MM.1S (cell line): ENCODE measurements at regions not wholly inside any gene's neighbourhood (a gene's known extent, or its start where the extent isn't known, plus 50 kb on each side); places are given as distances from the start of the nearest gene placed in this dataset.
"Not testable (repeated sequence)": the region's sequence is repeated elsewhere in the genome, so short reads cannot be mapped to it uniquely, and the experiment has no call there.

Experiments used
- DNase-seq: peaks from one replicate; pipeline ENCODE4 v3.0.0-alpha.2; 2015
- H2AFZ ChIP-seq: fragments of 300-600 bp; sonication (generic); 2 replicates; pipeline ENCODE4 v1.6.0; 2016; ENCODE audit warnings: antibody characterized with exemption, low read length
- H3F3A ChIP-seq: fragments of 300-600 bp; sonication (generic); 2 replicates; pipeline ENCODE4 v1.6.1; 2016; ENCODE audit warnings: mild to moderate bottlenecking, antibody characterized with exemption, low read length, moderate library complexity, mixed read lengths; ENCODE audit not compliant: insufficient read depth
- H3K27ac ChIP-seq: fragments of 300-600 bp; sonication (generic); 2 replicates; pipeline ENCODE4 v1.5.1; 2016; ENCODE audit warnings: mild to moderate bottlenecking, low read length
- H3K27me3 ChIP-seq: fragments of 300-600 bp; sonication (generic); replicated peaks from 2 replicates; pipeline ENCODE4 v1.6.0; 2016; ENCODE audit warnings: low read length; ENCODE audit not compliant: insufficient read depth
- H3K36me3 ChIP-seq: fragments of 300-600 bp; sonication (generic); replicated peaks from 2 replicates; pipeline ENCODE4 v1.6.1; 2016; ENCODE audit warnings: mild to moderate bottlenecking, low read length, mixed read lengths; ENCODE audit not compliant: insufficient read depth
- H3K4me1 ChIP-seq: fragments of 300-600 bp; sonication (generic); 2 replicates; pipeline ENCODE4 v1.6.1; 2016; ENCODE audit warnings: low read length, mixed read lengths
- H3K4me2 ChIP-seq: fragments of 300-600 bp; sonication (generic); 2 replicates; pipeline ENCODE4 v1.6.0; 2016; ENCODE audit warnings: low read depth, low read length
- H3K4me3 ChIP-seq: fragments of 300-600 bp; sonication (generic); 2 replicates; pipeline ENCODE4 v1.5.1; 2016; ENCODE audit warnings: low read length, mixed read lengths
- H3K79me2 ChIP-seq: fragments of 300-600 bp; sonication (generic); 2 replicates; pipeline ENCODE4 v1.6.1; 2016; ENCODE audit warnings: mixed run types, low read length, mixed read lengths
- H3K9ac ChIP-seq: fragments of 300-600 bp; sonication (generic); 2 replicates; pipeline ENCODE4 v1.6.1; 2016; ENCODE audit warnings: low read length, mixed read lengths
- H3K9me2 ChIP-seq: fragments of 300-600 bp; sonication (generic); replicated peaks from 2 replicates; pipeline ENCODE4 v1.6.1; 2016; ENCODE audit warnings: mild to moderate bottlenecking, low read length, mixed read lengths; ENCODE audit not compliant: insufficient read depth
- H3K9me3 ChIP-seq: fragments of 300-600 bp; sonication (generic); replicated peaks from 2 replicates; pipeline ENCODE4 v1.6.1; 2016; ENCODE audit warnings: mild to moderate bottlenecking, low read length, mixed read lengths; ENCODE audit not compliant: insufficient read depth
- H4K20me1 ChIP-seq: fragments of 300-600 bp; sonication (generic); 2 replicates; pipeline ENCODE4 v1.6.1; 2016; ENCODE audit warnings: mild to moderate bottlenecking, low read length, moderate library complexity, mixed read lengths; ENCODE audit not compliant: insufficient read depth
- EZH2 ChIP-seq: fragments of 300-600 bp; sonication (generic); optimal IDR thresholded peaks from 2 replicates; pipeline ENCODE3; 2017; ENCODE audit warnings: low read depth, mild to moderate bottlenecking, antibody characterized with exemption, low read length, mixed read lengths
- EZH2phosphoT487 ChIP-seq: fragments of 300-600 bp; sonication (generic); IDR thresholded peaks from 2 replicates; pipeline ENCODE4 v1.6.1; 2018; ENCODE audit warnings: antibody characterized with exemption, low read length
- TF ChIP-seq, protein P1 (sequence below): fragments of 300-600 bp; sonication (generic); IDR thresholded peaks from 2 replicates; pipeline ENCODE4 v1.5.1; 2016; ENCODE audit warnings: antibody characterized with exemption, low read length, mixed read lengths

DNA sequence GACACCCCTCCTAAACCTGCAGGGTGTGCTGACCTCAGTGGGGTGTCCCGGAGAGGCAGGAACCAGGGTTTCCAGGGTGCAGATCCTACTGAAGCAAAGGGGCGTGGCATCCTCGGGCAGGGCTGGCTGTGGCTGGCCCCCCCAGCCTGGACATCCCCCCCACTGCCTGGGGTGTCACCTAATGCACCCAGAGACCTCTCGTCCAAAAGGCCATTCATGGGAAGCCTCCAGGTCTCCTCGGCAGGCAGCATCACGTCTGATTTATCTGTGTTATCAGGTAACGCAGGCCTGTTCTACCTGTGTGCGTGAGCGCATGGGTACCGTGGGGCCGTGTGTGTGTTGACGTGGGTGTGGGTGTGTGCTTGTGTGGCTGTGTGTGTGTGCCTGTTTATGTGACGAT is 210.0 kb downstream of the SHOX start:
- TF ChIP-seq, protein P1, sequence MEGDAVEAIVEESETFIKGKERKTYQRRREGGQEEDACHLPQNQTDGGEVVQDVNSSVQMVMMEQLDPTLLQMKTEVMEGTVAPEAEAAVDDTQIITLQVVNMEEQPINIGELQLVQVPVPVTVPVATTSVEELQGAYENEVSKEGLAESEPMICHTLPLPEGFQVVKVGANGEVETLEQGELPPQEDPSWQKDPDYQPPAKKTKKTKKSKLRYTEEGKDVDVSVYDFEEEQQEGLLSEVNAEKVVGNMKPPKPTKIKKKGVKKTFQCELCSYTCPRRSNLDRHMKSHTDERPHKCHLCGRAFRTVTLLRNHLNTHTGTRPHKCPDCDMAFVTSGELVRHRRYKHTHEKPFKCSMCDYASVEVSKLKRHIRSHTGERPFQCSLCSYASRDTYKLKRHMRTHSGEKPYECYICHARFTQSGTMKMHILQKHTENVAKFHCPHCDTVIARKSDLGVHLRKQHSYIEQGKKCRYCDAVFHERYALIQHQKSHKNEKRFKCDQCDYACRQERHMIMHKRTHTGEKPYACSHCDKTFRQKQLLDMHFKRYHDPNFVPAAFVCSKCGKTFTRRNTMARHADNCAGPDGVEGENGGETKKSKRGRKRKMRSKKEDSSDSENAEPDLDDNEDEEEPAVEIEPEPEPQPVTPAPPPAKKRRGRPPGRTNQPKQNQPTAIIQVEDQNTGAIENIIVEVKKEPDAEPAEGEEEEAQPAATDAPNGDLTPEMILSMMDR, result no peak
- TF ChIP-seq EZH2phosphoT487, result no peak
- no peak for TF ChIP-seq EZH2
- H3F3A ChIP-seq, result no peaks in the 10 kb centered on the region
- H2AFZ ChIP-seq, result no peak overlapping the region
- no peak overlapping the region for H3K4me2 ChIP-seq
- no peaks in the 10 kb centered on the region for H3K79me2 ChIP-seq
- no peaks in the 10 kb centered on the region for H3K4me1 ChIP-seq
- H3K9me2 ChIP-seq, result no peaks in the 10 kb centered on the region
- H3K4me3 ChIP-seq, result no peak overlapping the region
- H3K27me3 ChIP-seq, result no peaks in the 10 kb centered on the region
- H3K9ac ChIP-seq, result no peak overlapping the region
- H3K27ac ChIP-seq, result no peak overlapping the region
- no peak for DNase-seq
- no peaks in the 10 kb centered on the region for H4K20me1 ChIP-seq
- no peaks in the 10 kb centered on the region for H3K36me3 ChIP-seq
- H3K9me3 ChIP-seq, result no peaks in the 10 kb centered on the region

DNA sequence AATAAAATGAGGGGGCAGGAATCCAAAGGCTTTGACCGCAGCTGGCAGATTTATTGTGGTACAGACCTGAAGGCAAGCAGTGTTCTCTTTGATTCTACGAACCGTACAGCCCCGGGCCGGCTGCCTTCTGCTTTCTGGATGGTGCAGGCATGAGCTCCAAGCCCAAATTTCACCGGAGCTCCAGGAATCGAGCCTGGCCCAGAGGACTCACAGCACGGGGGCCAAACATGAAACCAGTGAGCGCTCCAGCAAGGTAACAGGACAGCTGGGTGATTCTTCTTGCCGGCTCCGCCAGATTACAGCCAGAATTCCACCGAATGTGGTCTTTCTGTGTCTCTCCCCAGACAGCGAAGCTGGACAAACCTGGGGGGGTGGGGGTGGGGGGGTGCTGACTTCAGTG is 208.1 kb downstream of the SHOX start:
- H4K20me1 ChIP-seq, H3K4me1 ChIP-seq, H3K4me3 ChIP-seq, H3F3A ChIP-seq, H3K9me2 ChIP-seq, DNase-seq, H2AFZ ChIP-seq, H3K9ac ChIP-seq, H3K36me3 ChIP-seq, H3K27me3 ChIP-seq, H3K4me2 ChIP-seq, H3K79me2 ChIP-seq, H3K27ac ChIP-seq, H3K9me3 ChIP-seq: not testable (repeated sequence)

DNA sequence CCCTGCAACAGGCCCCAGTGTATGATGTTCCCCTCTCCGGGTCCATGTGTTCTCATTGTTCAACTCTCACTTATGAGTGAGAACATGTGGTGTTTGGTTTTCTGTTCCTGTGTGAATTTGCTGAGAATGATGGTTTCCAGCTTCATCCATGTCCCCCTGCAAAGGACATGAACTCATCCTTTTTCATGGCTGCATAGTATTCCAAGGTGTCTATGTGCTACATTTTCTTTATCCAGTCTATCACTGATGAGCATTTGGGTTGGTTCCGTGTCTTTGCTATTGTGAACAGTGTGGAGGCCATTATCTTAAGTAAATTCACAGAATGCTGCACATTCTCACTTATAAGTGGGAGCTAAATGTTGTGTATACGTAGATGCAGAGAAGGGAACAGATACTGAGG is 205.3 kb downstream of the SHOX start:
- H3K27me3 ChIP-seq, H3K79me2 ChIP-seq, H3K4me1 ChIP-seq, H3K36me3 ChIP-seq, H3K9ac ChIP-seq, H2AFZ ChIP-seq, H3K9me3 ChIP-seq, H3K4me3 ChIP-seq, H3F3A ChIP-seq, H3K27ac ChIP-seq, H4K20me1 ChIP-seq, H3K9me2 ChIP-seq, H3K4me2 ChIP-seq, DNase-seq: not testable (repeated sequence)

DNA sequence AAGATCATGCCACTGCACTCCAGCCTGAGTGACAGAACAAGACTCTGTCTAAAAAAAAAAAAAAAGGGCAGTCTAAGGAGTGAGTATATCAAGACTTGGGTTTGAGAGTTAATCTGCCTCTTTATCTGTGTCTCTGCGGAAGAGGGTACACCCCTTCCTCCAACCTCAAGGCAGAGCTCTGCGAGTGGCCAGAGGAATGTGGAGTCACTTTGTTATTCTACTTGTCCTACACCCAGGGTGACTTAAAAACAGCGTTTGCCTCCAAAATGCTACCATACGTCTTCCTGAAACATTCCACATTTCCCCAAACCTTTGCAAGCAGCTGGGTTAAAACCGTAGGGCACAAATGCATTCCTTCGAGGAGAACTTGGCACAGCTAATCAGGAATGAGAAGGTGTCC is 199.9 kb downstream of the SHOX start:
- no peak overlapping the region for H3K27ac ChIP-seq
- H3K9ac ChIP-seq, result no peak overlapping the region
- H3K79me2 ChIP-seq, result no peaks in the 10 kb centered on the region
- H3K4me1 ChIP-seq, result no peaks in the 10 kb centered on the region
- H3K27me3 ChIP-seq, result no peaks in the 10 kb centered on the region
- no peaks in the 10 kb centered on the region for H3K9me3 ChIP-seq
- no peaks in the 10 kb centered on the region for H3K36me3 ChIP-seq
- no peak overlapping the region for H2AFZ ChIP-seq
- no peak for TF ChIP-seq EZH2phosphoT487
- no peak for TF ChIP-seq EZH2
- TF ChIP-seq, protein P1, result no peak
- no peaks in the 10 kb centered on the region for H4K20me1 ChIP-seq
- H3K4me2 ChIP-seq, result no peak overlapping the region
- H3K9me2 ChIP-seq, result no peaks in the 10 kb centered on the region
- H3K4me3 ChIP-seq, result no peak overlapping the region
- DNase-seq, result no peak
- H3F3A ChIP-seq, result no peaks in the 10 kb centered on the region
